Naive thymus-derived CD8-positive, alpha-beta T cell (primary cell): ENCODE measurements at regions not wholly inside any gene's neighbourhood (a gene's known extent, or its start where the extent isn't known, plus 50 kb on each side); places are given as distances from the start of the nearest gene placed in this dataset.
A peak's percentile ranks its signal among the peaks of the same experiment; 100 is the strongest.

Experiments
- ATAC-seq, 2 donors: fragments of 150-1000 bp; cut with Tn5 transposase in 1 of 2; sonication (Bioruptor Pico), chemical (Tn5 transposase) in 1 of 2; 1 replicate in 1 of 2; 2 replicates in 1 of 2; pipeline ENCODE4 v1.10.0; 2021; ENCODE audit warnings: mild to moderate bottlenecking in 2 of 2, moderate library complexity in 2 of 2
- POLR2A ChIA-PET: fragments of 350-600 bp; sonication (Branson Sonifier 250); formaldehyde crosslinking; loops from one replicate; lab custom pipeline; 2021; ENCODE audit warnings: antibody characterized with exemption; lab: Charles Lee
- DNase-seq, 10 donors: peaks; one replicate each; pipeline versions ENCODE4 v3.0.0 to v3.0.0-alpha.2; 2020 to 2022
- H3K27ac Mint-ChIP-seq, 10 donors: one replicate each; pipeline ENCODE4 v1.8.0; 2020 to 2022; ENCODE audit warnings: mild to moderate bottlenecking in 10 of 10, mixed read lengths in 10 of 10, moderate library complexity in 4 of 10, inconsistent platforms in 1 of 10
- H3K27me3 Mint-ChIP-seq, 5 donors: one replicate each; pipeline ENCODE4 v1.8.0; 2021 to 2022; ENCODE audit warnings: mixed read lengths in 5 of 5
- H3K36me3 Mint-ChIP-seq, 3 donors: one replicate each; pipeline ENCODE4 v1.8.0; 2020 to 2022; ENCODE audit warnings: mixed read lengths in 3 of 3, mild to moderate bottlenecking in 2 of 3, inconsistent platforms in 1 of 3
- H3K4me1 Mint-ChIP-seq, 4 donors: one replicate each; pipeline ENCODE4 v1.8.0; 2021 to 2022; ENCODE audit warnings: mixed read lengths in 4 of 4
- H3K4me3 Mint-ChIP-seq, 10 donors: one replicate each; pipeline ENCODE4 v1.8.0; 2020 to 2022; ENCODE audit warnings: mild to moderate bottlenecking in 10 of 10, mixed read lengths in 10 of 10, moderate library complexity in 6 of 10, inconsistent platforms in 1 of 10
- H3K9me3 Mint-ChIP-seq, 9 donors: one replicate each; pipeline ENCODE4 v1.8.0; 2020 to 2022; ENCODE audit warnings: mixed read lengths in 9 of 9, mild to moderate bottlenecking in 3 of 9, inconsistent platforms in 1 of 9, moderate library complexity in 1 of 9

- Mint-ChIP-seq H3K9me3 (peaks cover 8 to 22% (median 16%) of the 10 kb centered on the region in 9 donors), H3K4me3 (no peak overlapping the region), H3K4me1 (no peaks in the 10 kb centered on the region), H3K27me3 (peaks cover 0 to 2% (median 0%) of the 10 kb centered on the region in 5 donors), H3K27ac (no peak overlapping the region), H3K36me3 (peaks cover 7 to 23% (median 15%) of the 10 kb centered on the region in 3 donors)
- DNase-seq (no peak), ATAC-seq (no peak)
- POLR2A ChIA-PET = no interaction called here
These were observed 93.8 kb downstream of the GLRX3 start for GRCh38 chr10:130230036-130230435.

DNA sequence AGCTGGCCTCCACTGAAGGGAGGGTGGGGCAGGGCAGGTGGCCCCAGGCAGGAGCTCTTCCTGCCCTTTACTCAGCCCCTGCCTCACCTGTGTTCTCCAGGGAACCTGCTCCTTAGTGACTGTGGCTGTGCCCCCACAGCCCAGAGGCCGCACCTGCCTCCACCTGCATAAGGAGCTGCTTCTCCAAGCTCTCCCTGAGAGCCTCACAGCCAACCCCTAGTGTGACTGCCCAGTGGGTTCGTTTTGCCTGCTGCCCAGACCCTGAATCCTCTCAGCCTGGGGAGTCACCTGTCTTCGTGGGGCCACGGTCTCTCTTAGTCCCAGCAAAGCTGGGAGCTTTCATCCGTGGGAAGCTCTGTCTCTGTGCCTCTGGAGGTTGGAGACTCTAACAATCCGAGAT is 94.4 kb downstream of the GLRX3 start:
- no peaks in the 10 kb centered on the region for H3K4me1 Mint-ChIP-seq

GRCh38 chr10:130231251-130231741 is 95.1 kb downstream of the GLRX3 start:
- Mint-ChIP-seq H3K4me3 (no peak overlapping the region), H3K36me3 (peaks cover 7 to 23% (median 17%) of the 10 kb centered on the region in 3 donors), H3K4me1 (no peaks in the 10 kb centered on the region), H3K27ac (peak overlapping the region in 1 of 10 donors; percentile 40), H3K9me3 (peaks cover 8 to 21% (median 16%) of the 10 kb centered on the region in 9 donors), H3K27me3 (peaks cover 0 to 2% (median 0%) of the 10 kb centered on the region in 5 donors)
- ATAC-seq (no peak), DNase-seq (no peak)
- POLR2A ChIA-PET = no interaction called here

More for the DNA sequence above, 94.4 kb downstream of the GLRX3 start:
- POLR2A ChIA-PET = no interaction called here
- H3K4me3 Mint-ChIP-seq = no peak overlapping the region
- H3K9me3 Mint-ChIP-seq = peaks cover 8 to 22% (median 16%) of the 10 kb centered on the region in 9 donors
- peaks cover 7 to 23% (median 17%) of the 10 kb centered on the region in 3 donors for H3K36me3 Mint-ChIP-seq
- H3K27me3 Mint-ChIP-seq = peaks cover 0 to 2% (median 0%) of the 10 kb centered on the region in 5 donors
- no peak for ATAC-seq
- no peak overlapping the region for H3K27ac Mint-ChIP-seq
- DNase-seq = no peak

- no peak overlapping the region for H3K4me3 Mint-ChIP-seq
- ATAC-seq (no peak), DNase-seq (no peak)
- peaks cover 6 to 14% (median 10%) of the 10 kb centered on the region in 9 donors for H3K9me3 Mint-ChIP-seq
- H3K36me3 Mint-ChIP-seq = peaks cover 2 to 13% (median 12%) of the 10 kb centered on the region in 3 donors
- peaks cover 0 to 2% (median 0%) of the 10 kb centered on the region in 5 donors for H3K27me3 Mint-ChIP-seq
- H3K4me1 Mint-ChIP-seq = no peaks in the 10 kb centered on the region
- H3K27ac Mint-ChIP-seq = no peak overlapping the region
- POLR2A ChIA-PET = no interaction called here
These were observed 96.2 kb downstream of the GLRX3 start for GRCh38 chr10:130232166-130233034.

- POLR2A ChIA-PET = no interaction called here
- Mint-ChIP-seq H3K4me1 (no peaks in the 10 kb centered on the region), H3K27me3 (peaks cover 0 to 2% (median 0%) of the 10 kb centered on the region in 5 donors), H3K27ac (no peak overlapping the region), H3K4me3 (no peak overlapping the region), H3K36me3 (peaks cover 2 to 8% (median 6%) of the 10 kb centered on the region in 3 donors), H3K9me3 (peaks cover 3 to 8% (median 6%) of the 10 kb centered on the region in 9 donors)
- ATAC-seq = no peak
- peak in 1 of 10 donors; percentile 12 for DNase-seq
These were observed 96.8 kb downstream of the GLRX3 start for GRCh38 chr10:130233035-130233360.

- Mint-ChIP-seq H3K4me3 (no peak overlapping the region), H3K4me1 (no peaks in the 10 kb centered on the region), H3K27me3 (peaks cover 0 to 2% (median 0%) of the 10 kb centered on the region in 5 donors), H3K9me3 (peaks cover 0 to 3% (median 2%) of the 10 kb centered on the region in 9 donors), H3K27ac (no peak overlapping the region), H3K36me3 (peaks cover 2 to 4% (median 2%) of the 10 kb centered on the region in 3 donors)
- POLR2A ChIA-PET = no interaction called here
- no peak for ATAC-seq
- no peak for DNase-seq
These were observed 97.2 kb downstream of the GLRX3 start for GRCh38 chr10:130233426-130233825.

DNA sequence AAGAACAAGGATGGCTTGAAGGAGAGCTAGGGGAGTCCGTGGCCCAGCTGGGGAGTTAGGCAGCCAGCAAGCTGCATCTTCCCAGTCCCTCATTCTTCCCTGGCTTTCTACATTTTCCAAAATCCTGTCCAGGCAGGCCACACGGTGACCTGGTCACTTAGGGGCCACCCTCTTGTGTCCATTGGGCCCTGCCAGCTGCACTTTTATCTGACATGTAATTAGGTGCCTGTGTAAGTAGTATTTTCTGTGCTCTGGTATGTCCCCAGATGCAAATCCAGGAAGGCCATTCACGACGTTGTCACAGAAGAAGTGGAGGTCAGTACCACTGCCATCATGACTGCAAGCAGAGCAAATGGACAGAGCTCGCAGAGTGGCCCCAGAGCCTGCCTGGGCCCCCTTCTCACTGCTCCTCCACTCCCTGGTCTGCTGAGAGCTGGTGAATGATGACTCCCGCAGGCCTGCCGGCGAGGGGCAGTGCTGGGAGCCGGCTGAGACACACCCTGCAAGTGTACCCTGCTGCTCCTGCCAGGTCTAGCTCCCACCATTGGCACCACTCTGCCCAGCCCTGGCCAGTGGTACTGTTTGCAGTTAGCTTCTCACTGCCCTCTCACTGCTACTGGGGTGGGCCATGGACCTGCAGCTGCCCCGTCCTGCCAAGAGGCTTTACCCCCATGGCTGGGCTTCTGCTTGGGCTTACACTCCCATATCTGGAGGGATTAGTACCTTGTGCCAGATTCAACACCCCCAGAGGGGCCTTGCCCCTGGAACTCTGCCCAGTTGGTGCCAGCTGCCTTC is 98.2 kb downstream of the GLRX3 start:
- no peaks in the 10 kb centered on the region for H3K4me1 Mint-ChIP-seq
- no peak for ATAC-seq
- no peak overlapping the region for H3K27ac Mint-ChIP-seq
- no peak overlapping the region for H3K4me3 Mint-ChIP-seq
- no peaks in the 10 kb centered on the region for H3K9me3 Mint-ChIP-seq
- H3K27me3 Mint-ChIP-seq = peaks cover 0 to 2% (median 0%) of the 10 kb centered on the region in 5 donors
- no peak for DNase-seq
- H3K36me3 Mint-ChIP-seq = peaks cover 0 to 2% (median 2%) of the 10 kb centered on the region in 3 donors
- POLR2A ChIA-PET = no interaction called here

GRCh38 chr10:130236711-130237110 is 100.5 kb downstream of the GLRX3 start:
- Mint-ChIP-seq H3K27me3 (peaks cover 6 to 13% (median 8%) of the 10 kb centered on the region in 5 donors), H3K27ac (no peak overlapping the region), H3K36me3 (peaks cover 3 to 11% (median 3%) of the 10 kb centered on the region in 3 donors), H3K4me1 (no peaks in the 10 kb centered on the region), H3K9me3 (peaks cover 0 to 16% (median 12%) of the 10 kb centered on the region in 9 donors), H3K4me3 (no peak overlapping the region)
- POLR2A ChIA-PET = no interaction called here
- no peak for DNase-seq
- ATAC-seq = no peak

DNA sequence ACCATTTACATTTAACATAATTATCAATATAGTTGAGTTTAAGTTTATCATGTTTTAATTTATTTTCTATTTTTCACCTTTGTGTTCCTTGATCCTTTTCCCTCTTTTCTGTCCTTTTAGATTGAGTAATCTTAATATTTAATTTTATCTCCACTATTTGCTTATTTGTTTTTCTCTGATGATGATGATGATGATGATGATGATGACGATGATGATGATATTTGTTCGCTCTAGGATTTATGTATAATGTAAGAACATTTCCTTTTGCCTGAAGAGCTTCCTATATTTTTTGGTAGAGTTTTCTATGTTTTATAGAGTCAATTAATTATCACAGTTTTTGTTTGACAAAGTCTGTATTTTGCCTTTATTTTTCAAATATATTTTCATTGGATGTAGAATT is 104.2 kb downstream of the GLRX3 start:
- peaks cover 0 to 18% (median 12%) of the 10 kb centered on the region in 9 donors for H3K9me3 Mint-ChIP-seq
- POLR2A ChIA-PET = no interaction called here
- H3K4me3 Mint-ChIP-seq = no peak overlapping the region
- DNase-seq = no peak
- H3K36me3 Mint-ChIP-seq = peaks cover 2 to 9% (median 4%) of the 10 kb centered on the region in 3 donors
- no peak overlapping the region for H3K27ac Mint-ChIP-seq
- peaks cover 11 to 21% (median 16%) of the 10 kb centered on the region in 4 donors for H3K4me1 Mint-ChIP-seq
- peaks cover 12 to 40% (median 23%) of the 10 kb centered on the region in 5 donors for H3K27me3 Mint-ChIP-seq
- no peak for ATAC-seq

GRCh38 chr10:130242513-130242912 is 106.3 kb downstream of the GLRX3 start:
- Mint-ChIP-seq H3K4me1 (peaks cover 12 to 21% (median 16%) of the 10 kb centered on the region in 4 donors), H3K27ac (peak overlapping the region in 1 of 10 donors; percentile 23), H3K36me3 (peaks cover 2 to 9% (median 9%) of the 10 kb centered on the region in 3 donors), H3K9me3 (peaks cover 0 to 18% (median 12%) of the 10 kb centered on the region in 9 donors), H3K4me3 (peak overlapping the region in 7 of 10 donors; percentile 1 to 55 (median 44)), H3K27me3 (peaks cover 16 to 40% (median 34%) of the 10 kb centered on the region in 5 donors)
- ATAC-seq (no peak), DNase-seq (no peak)
- POLR2A ChIA-PET = no interaction called here

- Mint-ChIP-seq H3K4me1 (peaks cover 14 to 21% (median 16%) of the 10 kb centered on the region in 4 donors), H3K36me3 (peaks cover 2 to 9% (median 9%) of the 10 kb centered on the region in 3 donors), H3K27me3 (peaks cover 18 to 40% (median 37%) of the 10 kb centered on the region in 5 donors), H3K4me3 (peak overlapping the region in 7 of 10 donors; percentile 1 to 62 (median 44)), H3K9me3 (peaks cover 0 to 18% (median 12%) of the 10 kb centered on the region in 9 donors), H3K27ac (no peak overlapping the region)
- DNase-seq (peak in 1 of 10 donors; percentile 7), ATAC-seq (peak in 1 of 2 donors; percentile 32)
- POLR2A ChIA-PET = no interaction called here
These were observed 106.8 kb downstream of the GLRX3 start for GRCh38 chr10:130243015-130243414.
